ENCODE measurements at regions not wholly inside any gene's neighbourhood (a gene's known extent, or its start where the extent isn't known, plus 50 kb on each side); places are given as distances from the start of the nearest gene placed in this dataset.

- no peak for TF ChIP-seq EZH2 (IDR thresholded peaks at IDR 0.05; ENCODE audit: borderline replicate concordance)
- TF ChIP-seq, protein P1, sequence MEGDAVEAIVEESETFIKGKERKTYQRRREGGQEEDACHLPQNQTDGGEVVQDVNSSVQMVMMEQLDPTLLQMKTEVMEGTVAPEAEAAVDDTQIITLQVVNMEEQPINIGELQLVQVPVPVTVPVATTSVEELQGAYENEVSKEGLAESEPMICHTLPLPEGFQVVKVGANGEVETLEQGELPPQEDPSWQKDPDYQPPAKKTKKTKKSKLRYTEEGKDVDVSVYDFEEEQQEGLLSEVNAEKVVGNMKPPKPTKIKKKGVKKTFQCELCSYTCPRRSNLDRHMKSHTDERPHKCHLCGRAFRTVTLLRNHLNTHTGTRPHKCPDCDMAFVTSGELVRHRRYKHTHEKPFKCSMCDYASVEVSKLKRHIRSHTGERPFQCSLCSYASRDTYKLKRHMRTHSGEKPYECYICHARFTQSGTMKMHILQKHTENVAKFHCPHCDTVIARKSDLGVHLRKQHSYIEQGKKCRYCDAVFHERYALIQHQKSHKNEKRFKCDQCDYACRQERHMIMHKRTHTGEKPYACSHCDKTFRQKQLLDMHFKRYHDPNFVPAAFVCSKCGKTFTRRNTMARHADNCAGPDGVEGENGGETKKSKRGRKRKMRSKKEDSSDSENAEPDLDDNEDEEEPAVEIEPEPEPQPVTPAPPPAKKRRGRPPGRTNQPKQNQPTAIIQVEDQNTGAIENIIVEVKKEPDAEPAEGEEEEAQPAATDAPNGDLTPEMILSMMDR (IDR thresholded peaks at IDR 0.05; ENCODE audit: poor library complexity), result no peak
- TF ChIP-seq EZH2phosphoT487 (IDR thresholded peaks at IDR 0.05; ENCODE audit: low read depth, severe bottlenecking, unreplicated experiment), result no peak
- H3K79me2 ChIP-seq, result no peaks in the 10 kb centered on the region
- 81% methylated on average over 3 of the region's 3 CpGs for WGBS (ENCODE audit: low lambda C conversion rate, missing lambda C conversion rate)
- H4K20me1 ChIP-seq (ENCODE audit: insufficient read depth, poor library complexity, severe bottlenecking), result no peaks in the 10 kb centered on the region
- H3K27ac ChIP-seq, result no peak overlapping the region
- no peak overlapping the region for H3K4me3 ChIP-seq
- no peaks in the 10 kb centered on the region for H3K36me3 ChIP-seq (replicated peaks; ENCODE audit: insufficient read depth, low read depth)
- H3K4me1 ChIP-seq (ENCODE audit: insufficient read depth), result no peaks in the 10 kb centered on the region
- H3K9me2 ChIP-seq (replicated peaks; ENCODE audit: insufficient read depth), result no peaks in the 10 kb centered on the region
- H3K27me3 ChIP-seq, result no peaks in the 10 kb centered on the region
- H3K9me3 ChIP-seq (ENCODE audit: low read depth), result no peaks in the 10 kb centered on the region
- no peak for DNase-seq (ENCODE audit: low spot score)
- H3K4me2 ChIP-seq, result no peak overlapping the region
- H2AFZ ChIP-seq, result no peak overlapping the region
Observed at GRCh38 chr2:195442458-195443175, 214.4 kb upstream of the SLC39A10 start.

DNA sequence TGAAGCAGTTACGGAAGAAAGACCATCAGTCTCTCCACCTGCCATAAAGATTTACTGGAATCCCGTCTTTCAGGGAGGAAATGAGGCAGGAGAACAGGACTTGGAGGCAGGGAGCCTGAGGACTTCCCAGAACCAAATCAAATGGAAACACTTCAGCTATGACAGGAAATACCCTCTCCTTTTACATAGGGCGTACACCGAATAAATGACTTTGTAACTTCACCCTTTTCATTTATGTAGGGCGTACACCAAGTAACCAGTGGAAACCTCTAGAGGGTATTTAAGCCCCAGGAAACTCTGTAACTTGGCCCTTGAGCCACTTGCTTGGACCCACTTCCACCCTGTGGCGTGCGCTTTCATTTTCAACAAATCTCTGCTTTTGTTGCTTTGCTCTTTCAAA is 218.3 kb upstream of the SLC39A10 start:
- 98% methylated on average over 7 of the region's 7 CpGs for WGBS (ENCODE audit: low lambda C conversion rate, missing lambda C conversion rate)
- Histone ChIP-seq H3K9me2 (replicated peaks; ENCODE audit: insufficient read depth) (no peaks in the 10 kb centered on the region), H3K9me3 (ENCODE audit: low read depth) (no peaks in the 10 kb centered on the region), H3K4me1 (ENCODE audit: insufficient read depth) (no peaks in the 10 kb centered on the region), H4K20me1 (ENCODE audit: insufficient read depth, poor library complexity, severe bottlenecking) (no peaks in the 10 kb centered on the region), H3K4me2 (no peak overlapping the region), H3K36me3 (replicated peaks; ENCODE audit: insufficient read depth, low read depth) (no peaks in the 10 kb centered on the region), H3K4me3 (no peak overlapping the region), H3K27ac (no peak overlapping the region), H3K27me3 (no peaks in the 10 kb centered on the region), H2AFZ (no peak overlapping the region), H3K79me2 (no peaks in the 10 kb centered on the region)
- no peak for DNase-seq (ENCODE audit: low spot score)
- TF ChIP-seq, protein P1 (IDR thresholded peaks at IDR 0.05; ENCODE audit: poor library complexity), result no peak
- no peak for TF ChIP-seq EZH2 (IDR thresholded peaks at IDR 0.05; ENCODE audit: borderline replicate concordance)
- TF ChIP-seq EZH2phosphoT487 (IDR thresholded peaks at IDR 0.05; ENCODE audit: low read depth, severe bottlenecking, unreplicated experiment), result no peak

DNA sequence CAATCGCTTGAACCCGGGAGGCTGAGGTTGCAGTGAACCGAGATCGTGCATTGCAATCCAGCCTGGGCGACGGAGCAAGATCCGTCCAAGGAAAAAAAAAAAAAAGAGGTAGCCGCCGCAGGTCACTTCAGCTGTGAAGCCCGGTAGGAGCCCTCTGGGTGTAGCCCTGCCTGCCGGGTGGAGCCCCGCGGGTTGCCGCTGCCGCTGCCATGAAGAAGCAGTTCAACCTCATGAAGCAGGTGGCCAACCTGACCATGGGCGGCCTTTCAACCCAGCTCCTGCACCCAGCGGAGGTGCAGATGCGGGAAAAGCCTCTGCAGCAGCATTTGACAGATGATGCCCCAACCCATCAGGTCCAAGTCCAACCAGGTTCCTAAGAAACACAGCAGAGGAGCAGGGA is 219.5 kb upstream of the SLC39A10 start:
- Histone ChIP-seq H3K4me1 (ENCODE audit: insufficient read depth) (no peaks in the 10 kb centered on the region), H3K27me3 (no peaks in the 10 kb centered on the region), H3K4me2 (no peak overlapping the region), H3K36me3 (replicated peaks; ENCODE audit: insufficient read depth, low read depth) (no peaks in the 10 kb centered on the region), H2AFZ (no peak overlapping the region), H3K27ac (no peak overlapping the region), H3K9me2 (replicated peaks; ENCODE audit: insufficient read depth) (no peaks in the 10 kb centered on the region), H3K9me3 (ENCODE audit: low read depth) (no peaks in the 10 kb centered on the region), H4K20me1 (ENCODE audit: insufficient read depth, poor library complexity, severe bottlenecking) (no peaks in the 10 kb centered on the region), H3K4me3 (no peak overlapping the region), H3K79me2 (no peaks in the 10 kb centered on the region)
- no peak for DNase-seq (ENCODE audit: low spot score)
- 99% methylated on average over 18 of the region's 18 CpGs for WGBS (ENCODE audit: low lambda C conversion rate, missing lambda C conversion rate)
- TF ChIP-seq, protein P1 (IDR thresholded peaks at IDR 0.05; ENCODE audit: poor library complexity), result no peak
- TF ChIP-seq EZH2phosphoT487 (IDR thresholded peaks at IDR 0.05; ENCODE audit: low read depth, severe bottlenecking, unreplicated experiment) (no peak), EZH2 (IDR thresholded peaks at IDR 0.05; ENCODE audit: borderline replicate concordance) (no peak)

All from hepatocyte (in vitro differentiated cells).